ENCODE measurements at regions not wholly inside any gene's neighbourhood (a gene's known extent, or its start where the extent isn't known, plus 50 kb on each side); places are given as distances from the start of the nearest gene placed in this dataset.

DNA sequence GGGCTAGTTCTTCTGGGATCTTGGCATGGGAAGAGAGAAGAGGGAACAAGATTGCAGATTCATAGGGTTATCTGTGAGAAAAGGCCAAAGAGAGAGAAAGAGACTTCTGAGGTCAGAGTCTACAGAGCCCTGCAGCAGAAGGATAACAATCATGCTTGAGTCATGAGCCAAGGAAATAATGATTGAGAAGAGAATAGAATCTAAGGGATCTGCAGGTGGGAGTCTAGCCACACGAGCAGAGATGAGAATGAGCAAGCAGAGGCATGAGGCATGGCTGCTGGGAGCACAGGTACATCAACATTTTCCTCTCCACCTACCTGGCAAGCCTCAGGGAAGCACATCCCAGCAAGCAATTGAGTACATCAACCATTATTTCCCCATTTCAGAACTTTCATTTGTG is 303.7 kb downstream of the LRIG3 start:
- TF ChIP-seq, protein P1, sequence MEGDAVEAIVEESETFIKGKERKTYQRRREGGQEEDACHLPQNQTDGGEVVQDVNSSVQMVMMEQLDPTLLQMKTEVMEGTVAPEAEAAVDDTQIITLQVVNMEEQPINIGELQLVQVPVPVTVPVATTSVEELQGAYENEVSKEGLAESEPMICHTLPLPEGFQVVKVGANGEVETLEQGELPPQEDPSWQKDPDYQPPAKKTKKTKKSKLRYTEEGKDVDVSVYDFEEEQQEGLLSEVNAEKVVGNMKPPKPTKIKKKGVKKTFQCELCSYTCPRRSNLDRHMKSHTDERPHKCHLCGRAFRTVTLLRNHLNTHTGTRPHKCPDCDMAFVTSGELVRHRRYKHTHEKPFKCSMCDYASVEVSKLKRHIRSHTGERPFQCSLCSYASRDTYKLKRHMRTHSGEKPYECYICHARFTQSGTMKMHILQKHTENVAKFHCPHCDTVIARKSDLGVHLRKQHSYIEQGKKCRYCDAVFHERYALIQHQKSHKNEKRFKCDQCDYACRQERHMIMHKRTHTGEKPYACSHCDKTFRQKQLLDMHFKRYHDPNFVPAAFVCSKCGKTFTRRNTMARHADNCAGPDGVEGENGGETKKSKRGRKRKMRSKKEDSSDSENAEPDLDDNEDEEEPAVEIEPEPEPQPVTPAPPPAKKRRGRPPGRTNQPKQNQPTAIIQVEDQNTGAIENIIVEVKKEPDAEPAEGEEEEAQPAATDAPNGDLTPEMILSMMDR (IDR thresholded peaks at IDR 0.05; ENCODE audit: insufficient read depth, low read length) = no peak
- TF ChIP-seq, protein P2, sequence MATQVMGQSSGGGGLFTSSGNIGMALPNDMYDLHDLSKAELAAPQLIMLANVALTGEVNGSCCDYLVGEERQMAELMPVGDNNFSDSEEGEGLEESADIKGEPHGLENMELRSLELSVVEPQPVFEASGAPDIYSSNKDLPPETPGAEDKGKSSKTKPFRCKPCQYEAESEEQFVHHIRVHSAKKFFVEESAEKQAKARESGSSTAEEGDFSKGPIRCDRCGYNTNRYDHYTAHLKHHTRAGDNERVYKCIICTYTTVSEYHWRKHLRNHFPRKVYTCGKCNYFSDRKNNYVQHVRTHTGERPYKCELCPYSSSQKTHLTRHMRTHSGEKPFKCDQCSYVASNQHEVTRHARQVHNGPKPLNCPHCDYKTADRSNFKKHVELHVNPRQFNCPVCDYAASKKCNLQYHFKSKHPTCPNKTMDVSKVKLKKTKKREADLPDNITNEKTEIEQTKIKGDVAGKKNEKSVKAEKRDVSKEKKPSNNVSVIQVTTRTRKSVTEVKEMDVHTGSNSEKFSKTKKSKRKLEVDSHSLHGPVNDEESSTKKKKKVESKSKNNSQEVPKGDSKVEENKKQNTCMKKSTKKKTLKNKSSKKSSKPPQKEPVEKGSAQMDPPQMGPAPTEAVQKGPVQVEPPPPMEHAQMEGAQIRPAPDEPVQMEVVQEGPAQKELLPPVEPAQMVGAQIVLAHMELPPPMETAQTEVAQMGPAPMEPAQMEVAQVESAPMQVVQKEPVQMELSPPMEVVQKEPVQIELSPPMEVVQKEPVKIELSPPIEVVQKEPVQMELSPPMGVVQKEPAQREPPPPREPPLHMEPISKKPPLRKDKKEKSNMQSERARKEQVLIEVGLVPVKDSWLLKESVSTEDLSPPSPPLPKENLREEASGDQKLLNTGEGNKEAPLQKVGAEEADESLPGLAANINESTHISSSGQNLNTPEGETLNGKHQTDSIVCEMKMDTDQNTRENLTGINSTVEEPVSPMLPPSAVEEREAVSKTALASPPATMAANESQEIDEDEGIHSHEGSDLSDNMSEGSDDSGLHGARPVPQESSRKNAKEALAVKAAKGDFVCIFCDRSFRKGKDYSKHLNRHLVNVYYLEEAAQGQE (IDR thresholded peaks at IDR 0.05; ENCODE audit: insufficient replicate concordance, low read depth) = no peak
- no peak for TF ChIP-seq SPI1 (IDR thresholded peaks at IDR 0.05; ENCODE audit: borderline replicate concordance, low read depth)
- no peak for TF ChIP-seq GABPA (IDR thresholded peaks at IDR 0.05; ENCODE audit: low read depth)
- Histone ChIP-seq H3K27me3 (ENCODE audit: insufficient read depth, poor library complexity, severe bottlenecking) (no peaks in the 10 kb centered on the region), H3K27ac (replicated peaks) (no peak overlapping the region), H3K4me3 (replicated peaks; ENCODE audit: insufficient read depth, low read length) (no peak overlapping the region)
- DNase-seq (ENCODE audit: low read depth in 1 of 2, low spot score in 1 of 2) = no peak

DNA sequence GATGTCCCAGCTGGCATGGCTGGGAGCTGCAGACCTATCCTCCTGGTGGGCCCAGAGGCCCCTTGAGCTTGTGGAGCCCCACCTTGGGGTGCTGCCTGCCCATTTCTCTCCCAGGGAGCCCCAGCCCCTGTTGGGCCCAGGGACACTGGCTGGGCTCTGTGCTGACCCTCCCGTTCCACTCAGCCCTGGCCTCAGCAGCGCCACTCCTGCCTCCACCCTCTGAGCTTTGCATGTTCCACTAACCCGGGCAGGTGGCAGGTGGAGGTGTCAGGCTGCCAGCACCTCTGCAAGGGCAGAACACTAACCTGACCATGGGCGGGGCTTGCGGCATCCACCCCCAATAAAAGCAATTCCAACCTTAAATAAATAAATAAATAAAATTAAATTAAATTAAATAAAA is 299.2 kb downstream of the LRIG3 start:
- Histone ChIP-seq H3K27ac (replicated peaks) (no peak overlapping the region), H3K4me3 (replicated peaks; ENCODE audit: insufficient read depth, low read length) (no peak overlapping the region), H3K27me3 (ENCODE audit: insufficient read depth, poor library complexity, severe bottlenecking) (no peaks in the 10 kb centered on the region)
- DNase-seq (ENCODE audit: low read depth in 1 of 2, low spot score in 1 of 2) = no peak
- TF ChIP-seq SPI1 (IDR thresholded peaks at IDR 0.05; ENCODE audit: borderline replicate concordance, low read depth) (no peak), GABPA (IDR thresholded peaks at IDR 0.05; ENCODE audit: low read depth) (no peak)

DNA sequence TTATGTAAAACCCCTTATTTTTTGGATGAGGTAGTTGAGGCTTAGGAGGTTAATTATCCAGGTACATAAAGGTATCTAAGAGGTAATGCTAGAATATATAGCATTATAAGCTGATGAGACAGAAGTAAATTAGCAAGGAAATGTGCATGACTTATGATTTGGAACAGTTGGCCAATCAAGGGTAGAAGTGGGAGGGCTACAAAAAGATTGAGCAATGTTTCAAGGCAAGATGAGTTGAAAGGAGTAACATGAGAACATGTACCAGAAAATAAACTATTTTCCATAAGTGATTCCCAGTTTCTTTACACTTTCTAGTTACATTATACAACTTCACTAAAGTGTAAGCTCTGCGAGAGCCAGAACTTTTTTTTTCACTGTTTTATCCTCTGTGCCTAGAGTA is 290.9 kb downstream of the LRIG3 start:
- no peak overlapping the region for H3K27ac ChIP-seq (replicated peaks)
- H3K27me3 ChIP-seq (ENCODE audit: insufficient read depth, poor library complexity, severe bottlenecking) = no peaks in the 10 kb centered on the region
- DNase-seq (ENCODE audit: low read depth in 1 of 2, low spot score in 1 of 2) = no peak
- no peak overlapping the region for H3K4me3 ChIP-seq (replicated peaks; ENCODE audit: insufficient read depth, low read length)
- TF ChIP-seq, protein P2 (IDR thresholded peaks at IDR 0.05; ENCODE audit: insufficient replicate concordance, low read depth) = no peak
- TF ChIP-seq SPI1 (IDR thresholded peaks at IDR 0.05; ENCODE audit: borderline replicate concordance, low read depth) (no peak), GABPA (IDR thresholded peaks at IDR 0.05; ENCODE audit: low read depth) (no peak), POLR2AphosphoS5 (IDR thresholded peaks at IDR 0.05; ENCODE audit: low read depth) (no peak)
- TF ChIP-seq, protein P1 (IDR thresholded peaks at IDR 0.05; ENCODE audit: insufficient read depth, low read length) = no peak

DNA sequence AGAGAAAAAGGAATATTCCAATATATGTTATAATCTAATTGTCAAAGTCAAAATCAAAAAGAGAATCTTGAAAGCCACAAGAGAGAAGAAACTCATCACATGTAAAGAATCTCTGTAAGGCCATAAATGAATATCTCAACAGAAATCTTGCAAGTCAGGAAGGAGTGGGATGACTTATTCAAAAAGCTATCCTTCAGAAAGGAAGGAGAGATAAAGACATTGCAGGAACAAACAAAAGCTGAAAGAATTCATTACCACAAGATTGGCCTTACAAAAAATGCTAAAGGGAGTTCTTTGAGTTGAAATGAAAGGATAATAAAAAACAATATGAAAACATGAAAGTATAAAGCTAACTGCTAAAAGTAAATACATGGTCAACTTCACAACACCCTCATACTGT is 286.8 kb downstream of the LRIG3 start:
- TF ChIP-seq POLR2AphosphoS5 (IDR thresholded peaks at IDR 0.05; ENCODE audit: low read depth) (no peak), SPI1 (IDR thresholded peaks at IDR 0.05; ENCODE audit: borderline replicate concordance, low read depth) (no peak), GABPA (IDR thresholded peaks at IDR 0.05; ENCODE audit: low read depth) (no peak)
- TF ChIP-seq, protein P2 (IDR thresholded peaks at IDR 0.05; ENCODE audit: insufficient replicate concordance, low read depth) = no peak
- TF ChIP-seq, protein P1 (IDR thresholded peaks at IDR 0.05; ENCODE audit: insufficient read depth, low read length) = no peak
- no peaks in the 10 kb centered on the region for H3K27me3 ChIP-seq (ENCODE audit: insufficient read depth, poor library complexity, severe bottlenecking)
- no peak overlapping the region for H3K4me3 ChIP-seq (replicated peaks; ENCODE audit: insufficient read depth, low read length)
- no peak overlapping the region for H3K27ac ChIP-seq (replicated peaks)
- no peak for DNase-seq (ENCODE audit: low read depth in 1 of 2, low spot score in 1 of 2)

Data from HL-60 (cell line).